GM23338 (cell line): ENCODE measurements at regions not wholly inside any gene's neighbourhood (a gene's known extent, or its start where the extent isn't known, plus 50 kb on each side); places are given as distances from the start of the nearest gene placed in this dataset.

Experiments used
- ATAC-seq: fragments of 200-7000 bp; cut with Tn5 transposase; 3 replicates; pipeline ENCODE4 v1.9.1; 2020
- DNase-seq: peaks from one replicate; pipeline ENCODE4 v3.0.0-alpha.2; 2015; ENCODE audit warnings: low spot score
- H2AFZ ChIP-seq: fragments of 200-600 bp; sonication (generic); 2 replicates; pipeline ENCODE4 v1.8.0; 2016; ENCODE audit warnings: antibody characterized with exemption, mild to moderate bottlenecking, moderate library complexity
- H3F3A ChIP-seq: fragments of 200-600 bp; sonication (generic); replicated peaks from 2 replicates; pipeline ENCODE4 v1.8.0; 2017; ENCODE audit warnings: antibody characterized with exemption, mixed run types, low read depth
- H3K27ac ChIP-seq: fragments of 200-600 bp; sonication (generic); 2 replicates; pipeline ENCODE4 v1.6.1; 2016; ENCODE audit warnings: low read depth
- H3K27me3 ChIP-seq: fragments of 200-600 bp; sonication (generic); 2 replicates; pipeline ENCODE4 v1.8.0; 2016; ENCODE audit warnings: mild to moderate bottlenecking, mixed run types, moderate library complexity; ENCODE audit not compliant: insufficient read depth
- H3K36me3 ChIP-seq: fragments of 200-600 bp; sonication (generic); 2 replicates; pipeline ENCODE4 v1.8.0; 2016; ENCODE audit warnings: mild to moderate bottlenecking; ENCODE audit not compliant: insufficient read depth
- H3K4me1 ChIP-seq: fragments of 200-600 bp; sonication (generic); 2 replicates; pipeline ENCODE4 v1.8.0; 2016; ENCODE audit warnings: mild to moderate bottlenecking, moderate library complexity; ENCODE audit not compliant: insufficient read depth
- H3K4me2 ChIP-seq: fragments of 200-600 bp; sonication (generic); 2 replicates; pipeline ENCODE4 v1.7.1; 2017; ENCODE audit warnings: mixed run types
- H3K4me3 ChIP-seq: fragments of 200-600 bp; sonication (generic); 2 replicates; pipeline ENCODE4 v1.6.1; 2016; ENCODE audit warnings: mixed run types
- H3K79me2 ChIP-seq: fragments of 200-600 bp; sonication (generic); replicated peaks from 2 replicates; pipeline ENCODE4 v1.8.0; 2017; ENCODE audit warnings: mild to moderate bottlenecking; ENCODE audit not compliant: insufficient read depth
- H3K9me2 ChIP-seq: fragments of 200-600 bp; sonication (generic); 2 replicates; pipeline ENCODE4 v1.8.0; 2017; ENCODE audit not compliant: insufficient read depth
- H4K20me1 ChIP-seq: fragments of 200-600 bp; sonication (generic); replicated peaks from 2 replicates; pipeline ENCODE4 v1.8.0; 2017; ENCODE audit warnings: mild to moderate bottlenecking; ENCODE audit not compliant: insufficient read depth
- H3K27ac Mint-ChIP-seq: 2 replicates; pipeline ENCODE4 v1.8.0; 2020; ENCODE audit warnings: inconsistent platforms, mild to moderate bottlenecking, moderate library complexity, mixed read lengths
- H3K27me3 Mint-ChIP-seq: 3 replicates; pipeline ENCODE4 v1.8.0; 2022; ENCODE audit warnings: low read depth, mild to moderate bottlenecking, moderate library complexity, mixed read lengths, inconsistent platforms; ENCODE audit not compliant: insufficient read depth, poor library complexity
- H3K36me3 Mint-ChIP-seq: 3 replicates; pipeline ENCODE4 v1.8.0; 2021; ENCODE audit warnings: low read depth, mild to moderate bottlenecking, inconsistent platforms, moderate library complexity, mixed read lengths
- H3K4me1 Mint-ChIP-seq: 3 replicates; pipeline ENCODE4 v1.8.0; 2020; ENCODE audit warnings: mild to moderate bottlenecking, inconsistent platforms, mixed read lengths
- H3K4me3 Mint-ChIP-seq: 3 replicates; pipeline ENCODE4 v1.8.0; 2021; ENCODE audit warnings: moderate library complexity, mild to moderate bottlenecking, inconsistent platforms, mixed read lengths
- H3K9me3 Mint-ChIP-seq: 3 replicates; pipeline ENCODE4 v1.8.0; 2020; ENCODE audit warnings: moderate library complexity, mild to moderate bottlenecking, inconsistent platforms, mixed read lengths
- CREB1 ChIP-seq: fragments of 250-450 bp; sonication (Bioruptor Pico); IDR thresholded peaks from 2 replicates; pipeline ENCODE4 v1.5.0; 2020; ENCODE audit warnings: low read depth, mild to moderate bottlenecking, moderate library complexity
- EZH2 ChIP-seq: fragments of 200-600 bp; sonication (generic); IDR thresholded peaks from one replicate; pipeline ENCODE4 v1.8.0; 2017; ENCODE audit warnings: antibody characterized with exemption, mild to moderate bottlenecking, low read depth; ENCODE audit not compliant: unreplicated experiment
- EZH2phosphoT487 ChIP-seq: fragments of 200-600 bp; sonication (generic); IDR thresholded peaks from one replicate; pipeline ENCODE4 v1.8.1; 2018; ENCODE audit warnings: antibody characterized with exemption; ENCODE audit not compliant: unreplicated experiment
- JUNB ChIP-seq: IDR thresholded peaks from one replicate; pipeline ENCODE4 v1.6.1; 2016; ENCODE audit warnings: antibody characterized with exemption; ENCODE audit not compliant: unreplicated experiment
- NANOG ChIP-seq: IDR thresholded peaks from 2 replicates; pipeline ENCODE4 v1.6.1; 2016; ENCODE audit warnings: antibody characterized with exemption, borderline replicate concordance
- POLR2AphosphoS5 ChIP-seq: IDR thresholded peaks from 2 replicates; pipeline ENCODE4 v1.6.1; 2016; ENCODE audit warnings: antibody characterized with exemption, low read depth
- STAT1 ChIP-seq: IDR thresholded peaks from one replicate; pipeline ENCODE4 v1.6.1; 2016; ENCODE audit warnings: antibody characterized with exemption; ENCODE audit not compliant: unreplicated experiment
- ZNF114 ChIP-seq: fragments of 250-450 bp; sonication (Bioruptor Pico); IDR thresholded peaks from 2 replicates; pipeline ENCODE4 v1.5.0; 2020; ENCODE audit warnings: mild to moderate bottlenecking, moderate library complexity
- ZNF331 ChIP-seq: fragments of 250-450 bp; sonication (Bioruptor Pico); IDR thresholded peaks from 2 replicates; pipeline ENCODE4 v1.5.0; 2020; ENCODE audit warnings: low read depth, mild to moderate bottlenecking, moderate library complexity
- TF ChIP-seq, protein P1 (sequence below), 2 experiments: fragments of 200-600 bp in 1 of 2; sonication (generic) in 1 of 2; conservative IDR thresholded peaks; 2 replicates each; pipeline versions ENCODE4 v1.5.1 to v1.6.1; 2016 to 2017; ENCODE audit warnings: antibody characterized with exemption in 2 of 2, low read depth in 2 of 2, mild to moderate bottlenecking in 2 of 2, moderate library complexity in 1 of 2
- TF ChIP-seq, protein P2 (sequence below): fragments of 250-450 bp; sonication (Bioruptor Pico); IDR thresholded peaks from 2 replicates; pipeline ENCODE4 v1.5.0; 2020; ENCODE audit warnings: mild to moderate bottlenecking, moderate library complexity
- TF ChIP-seq, protein P3 (sequence below): IDR thresholded peaks from one replicate; pipeline ENCODE4 v1.6.1; 2018; ENCODE audit warnings: antibody characterized with exemption; ENCODE audit not compliant: unreplicated experiment
- TF ChIP-seq, protein P4 (sequence below): IDR thresholded peaks from 2 replicates; pipeline ENCODE4 v1.6.1; 2016; ENCODE audit warnings: antibody characterized with exemption

DNA sequence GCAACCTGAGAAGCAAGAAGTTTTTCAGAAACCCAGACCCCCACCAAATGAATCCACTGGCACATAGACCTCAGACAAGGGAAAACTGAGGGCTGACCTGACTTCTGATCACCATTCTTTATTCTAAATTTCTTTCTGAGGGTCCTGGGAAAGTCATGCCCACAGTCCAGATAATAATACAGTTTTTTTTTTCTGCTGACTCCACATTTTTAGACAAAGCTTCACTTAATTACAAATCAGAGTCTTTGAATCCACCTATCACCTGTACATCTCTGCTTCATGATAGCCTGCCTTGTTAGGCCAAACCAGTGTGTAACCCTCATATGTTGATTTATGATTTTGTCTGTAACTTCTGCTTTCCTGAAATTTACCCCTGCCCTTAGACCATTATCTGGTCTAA, 103.6 kb downstream of the PSAT1 start:
- H3K36me3 Mint-ChIP-seq = peaks cover 9% of the 10 kb centered on the region
- Histone ChIP-seq H3K79me2 (no peaks in the 10 kb centered on the region), H4K20me1 (no peaks in the 10 kb centered on the region), H3K4me3 (no peak overlapping the region), H3K36me3 (peaks cover under 1% of the 10 kb centered on the region; the same call in 1 of the 2 replicates), H3K4me1 (peaks cover 32% of the 10 kb centered on the region), H2AFZ (no peak overlapping the region), H3K9me2 (no peaks in the 10 kb centered on the region; the same call in 1 of the 2 replicates), H3K27me3 (no peaks in the 10 kb centered on the region), H3K27ac (no peak overlapping the region), H3K4me2 (no peak overlapping the region), H3F3A (no peaks in the 10 kb centered on the region)
- H3K4me1 Mint-ChIP-seq = peaks cover 25% of the 10 kb centered on the region
- H3K27me3 Mint-ChIP-seq = peaks cover 4% of the 10 kb centered on the region
- ATAC-seq (no peak), DNase-seq (no peak)
- H3K27ac Mint-ChIP-seq = no peak overlapping the region
- H3K9me3 Mint-ChIP-seq = peaks cover 9% of the 10 kb centered on the region
- TF ChIP-seq STAT1 = no peak
- TF ChIP-seq, protein P1, sequence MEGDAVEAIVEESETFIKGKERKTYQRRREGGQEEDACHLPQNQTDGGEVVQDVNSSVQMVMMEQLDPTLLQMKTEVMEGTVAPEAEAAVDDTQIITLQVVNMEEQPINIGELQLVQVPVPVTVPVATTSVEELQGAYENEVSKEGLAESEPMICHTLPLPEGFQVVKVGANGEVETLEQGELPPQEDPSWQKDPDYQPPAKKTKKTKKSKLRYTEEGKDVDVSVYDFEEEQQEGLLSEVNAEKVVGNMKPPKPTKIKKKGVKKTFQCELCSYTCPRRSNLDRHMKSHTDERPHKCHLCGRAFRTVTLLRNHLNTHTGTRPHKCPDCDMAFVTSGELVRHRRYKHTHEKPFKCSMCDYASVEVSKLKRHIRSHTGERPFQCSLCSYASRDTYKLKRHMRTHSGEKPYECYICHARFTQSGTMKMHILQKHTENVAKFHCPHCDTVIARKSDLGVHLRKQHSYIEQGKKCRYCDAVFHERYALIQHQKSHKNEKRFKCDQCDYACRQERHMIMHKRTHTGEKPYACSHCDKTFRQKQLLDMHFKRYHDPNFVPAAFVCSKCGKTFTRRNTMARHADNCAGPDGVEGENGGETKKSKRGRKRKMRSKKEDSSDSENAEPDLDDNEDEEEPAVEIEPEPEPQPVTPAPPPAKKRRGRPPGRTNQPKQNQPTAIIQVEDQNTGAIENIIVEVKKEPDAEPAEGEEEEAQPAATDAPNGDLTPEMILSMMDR (conservative IDR thresholded peaks at IDR 0.05; ENCODE audit: low read depth in 2 of 2) = no peak
- TF ChIP-seq, protein P2, sequence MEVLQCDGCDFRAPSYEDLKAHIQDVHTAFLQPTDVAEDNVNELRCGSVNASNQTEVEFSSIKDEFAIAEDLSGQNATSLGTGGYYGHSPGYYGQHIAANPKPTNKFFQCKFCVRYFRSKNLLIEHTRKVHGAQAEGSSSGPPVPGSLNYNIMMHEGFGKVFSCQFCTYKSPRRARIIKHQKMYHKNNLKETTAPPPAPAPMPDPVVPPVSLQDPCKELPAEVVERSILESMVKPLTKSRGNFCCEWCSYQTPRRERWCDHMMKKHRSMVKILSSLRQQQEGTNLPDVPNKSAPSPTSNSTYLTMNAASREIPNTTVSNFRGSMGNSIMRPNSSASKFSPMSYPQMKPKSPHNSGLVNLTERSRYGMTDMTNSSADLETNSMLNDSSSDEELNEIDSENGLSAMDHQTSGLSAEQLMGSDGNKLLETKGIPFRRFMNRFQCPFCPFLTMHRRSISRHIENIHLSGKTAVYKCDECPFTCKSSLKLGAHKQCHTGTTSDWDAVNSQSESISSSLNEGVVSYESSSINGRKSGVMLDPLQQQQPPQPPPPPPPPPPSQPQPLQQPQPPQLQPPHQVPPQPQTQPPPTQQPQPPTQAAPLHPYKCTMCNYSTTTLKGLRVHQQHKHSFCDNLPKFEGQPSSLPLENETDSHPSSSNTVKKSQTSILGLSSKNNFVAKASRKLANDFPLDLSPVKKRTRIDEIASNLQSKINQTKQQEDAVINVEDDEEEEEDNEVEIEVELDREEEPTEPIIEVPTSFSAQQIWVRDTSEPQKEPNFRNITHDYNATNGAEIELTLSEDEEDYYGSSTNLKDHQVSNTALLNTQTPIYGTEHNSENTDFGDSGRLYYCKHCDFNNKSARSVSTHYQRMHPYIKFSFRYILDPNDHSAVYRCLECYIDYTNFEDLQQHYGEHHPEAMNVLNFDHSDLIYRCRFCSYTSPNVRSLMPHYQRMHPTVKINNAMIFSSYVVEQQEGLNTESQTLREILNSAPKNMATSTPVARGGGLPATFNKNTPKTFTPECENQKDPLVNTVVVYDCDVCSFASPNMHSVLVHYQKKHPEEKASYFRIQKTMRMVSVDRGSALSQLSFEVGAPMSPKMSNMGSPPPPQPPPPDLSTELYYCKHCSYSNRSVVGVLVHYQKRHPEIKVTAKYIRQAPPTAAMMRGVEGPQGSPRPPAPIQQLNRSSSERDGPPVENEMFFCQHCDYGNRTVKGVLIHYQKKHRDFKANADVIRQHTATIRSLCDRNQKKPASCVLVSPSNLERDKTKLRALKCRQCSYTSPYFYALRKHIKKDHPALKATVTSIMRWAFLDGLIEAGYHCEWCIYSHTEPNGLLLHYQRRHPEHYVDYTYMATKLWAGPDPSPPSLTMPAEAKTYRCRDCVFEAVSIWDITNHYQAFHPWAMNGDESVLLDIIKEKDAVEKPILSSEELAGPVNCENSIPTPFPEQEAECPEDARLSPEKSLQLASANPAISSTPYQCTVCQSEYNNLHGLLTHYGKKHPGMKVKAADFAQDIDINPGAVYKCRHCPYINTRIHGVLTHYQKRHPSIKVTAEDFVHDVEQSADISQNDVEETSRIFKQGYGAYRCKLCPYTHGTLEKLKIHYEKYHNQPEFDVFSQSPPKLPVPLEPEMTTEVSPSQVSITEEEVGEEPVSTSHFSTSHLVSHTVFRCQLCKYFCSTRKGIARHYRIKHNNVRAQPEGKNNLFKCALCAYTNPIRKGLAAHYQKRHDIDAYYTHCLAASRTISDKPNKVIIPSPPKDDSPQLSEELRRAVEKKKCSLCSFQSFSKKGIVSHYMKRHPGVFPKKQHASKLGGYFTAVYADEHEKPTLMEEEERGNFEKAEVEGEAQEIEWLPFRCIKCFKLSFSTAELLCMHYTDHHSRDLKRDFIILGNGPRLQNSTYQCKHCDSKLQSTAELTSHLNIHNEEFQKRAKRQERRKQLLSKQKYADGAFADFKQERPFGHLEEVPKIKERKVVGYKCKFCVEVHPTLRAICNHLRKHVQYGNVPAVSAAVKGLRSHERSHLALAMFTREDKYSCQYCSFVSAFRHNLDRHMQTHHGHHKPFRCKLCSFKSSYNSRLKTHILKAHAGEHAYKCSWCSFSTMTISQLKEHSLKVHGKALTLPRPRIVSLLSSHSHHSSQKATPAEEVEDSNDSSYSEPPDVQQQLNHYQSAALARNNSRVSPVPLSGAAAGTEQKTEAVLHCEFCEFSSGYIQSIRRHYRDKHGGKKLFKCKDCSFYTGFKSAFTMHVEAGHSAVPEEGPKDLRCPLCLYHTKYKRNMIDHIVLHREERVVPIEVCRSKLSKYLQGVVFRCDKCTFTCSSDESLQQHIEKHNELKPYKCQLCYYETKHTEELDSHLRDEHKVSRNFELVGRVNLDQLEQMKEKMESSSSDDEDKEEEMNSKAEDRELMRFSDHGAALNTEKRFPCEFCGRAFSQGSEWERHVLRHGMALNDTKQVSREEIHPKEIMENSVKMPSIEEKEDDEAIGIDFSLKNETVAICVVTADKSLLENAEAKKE (CRISPR knock-in tag) = no peak
- TF ChIP-seq NANOG = no peak
- TF ChIP-seq JUNB = no peak
- TF ChIP-seq ZNF114 (CRISPR knock-in tag) = no peak
- TF ChIP-seq CREB1 = no peak
- TF ChIP-seq EZH2phosphoT487 = no peak
- TF ChIP-seq, protein P3, sequence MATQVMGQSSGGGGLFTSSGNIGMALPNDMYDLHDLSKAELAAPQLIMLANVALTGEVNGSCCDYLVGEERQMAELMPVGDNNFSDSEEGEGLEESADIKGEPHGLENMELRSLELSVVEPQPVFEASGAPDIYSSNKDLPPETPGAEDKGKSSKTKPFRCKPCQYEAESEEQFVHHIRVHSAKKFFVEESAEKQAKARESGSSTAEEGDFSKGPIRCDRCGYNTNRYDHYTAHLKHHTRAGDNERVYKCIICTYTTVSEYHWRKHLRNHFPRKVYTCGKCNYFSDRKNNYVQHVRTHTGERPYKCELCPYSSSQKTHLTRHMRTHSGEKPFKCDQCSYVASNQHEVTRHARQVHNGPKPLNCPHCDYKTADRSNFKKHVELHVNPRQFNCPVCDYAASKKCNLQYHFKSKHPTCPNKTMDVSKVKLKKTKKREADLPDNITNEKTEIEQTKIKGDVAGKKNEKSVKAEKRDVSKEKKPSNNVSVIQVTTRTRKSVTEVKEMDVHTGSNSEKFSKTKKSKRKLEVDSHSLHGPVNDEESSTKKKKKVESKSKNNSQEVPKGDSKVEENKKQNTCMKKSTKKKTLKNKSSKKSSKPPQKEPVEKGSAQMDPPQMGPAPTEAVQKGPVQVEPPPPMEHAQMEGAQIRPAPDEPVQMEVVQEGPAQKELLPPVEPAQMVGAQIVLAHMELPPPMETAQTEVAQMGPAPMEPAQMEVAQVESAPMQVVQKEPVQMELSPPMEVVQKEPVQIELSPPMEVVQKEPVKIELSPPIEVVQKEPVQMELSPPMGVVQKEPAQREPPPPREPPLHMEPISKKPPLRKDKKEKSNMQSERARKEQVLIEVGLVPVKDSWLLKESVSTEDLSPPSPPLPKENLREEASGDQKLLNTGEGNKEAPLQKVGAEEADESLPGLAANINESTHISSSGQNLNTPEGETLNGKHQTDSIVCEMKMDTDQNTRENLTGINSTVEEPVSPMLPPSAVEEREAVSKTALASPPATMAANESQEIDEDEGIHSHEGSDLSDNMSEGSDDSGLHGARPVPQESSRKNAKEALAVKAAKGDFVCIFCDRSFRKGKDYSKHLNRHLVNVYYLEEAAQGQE = no peak
- TF ChIP-seq POLR2AphosphoS5 = no peak
- no peak for TF ChIP-seq EZH2
- TF ChIP-seq ZNF331 = no peak
- TF ChIP-seq, protein P4, sequence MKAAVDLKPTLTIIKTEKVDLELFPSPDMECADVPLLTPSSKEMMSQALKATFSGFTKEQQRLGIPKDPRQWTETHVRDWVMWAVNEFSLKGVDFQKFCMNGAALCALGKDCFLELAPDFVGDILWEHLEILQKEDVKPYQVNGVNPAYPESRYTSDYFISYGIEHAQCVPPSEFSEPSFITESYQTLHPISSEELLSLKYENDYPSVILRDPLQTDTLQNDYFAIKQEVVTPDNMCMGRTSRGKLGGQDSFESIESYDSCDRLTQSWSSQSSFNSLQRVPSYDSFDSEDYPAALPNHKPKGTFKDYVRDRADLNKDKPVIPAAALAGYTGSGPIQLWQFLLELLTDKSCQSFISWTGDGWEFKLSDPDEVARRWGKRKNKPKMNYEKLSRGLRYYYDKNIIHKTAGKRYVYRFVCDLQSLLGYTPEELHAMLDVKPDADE = no peak
- H3K4me3 Mint-ChIP-seq = no peak overlapping the region
